Keratinocyte (primary cell): ENCODE measurements at regions not wholly inside any gene's neighbourhood (a gene's known extent, or its start where the extent isn't known, plus 50 kb on each side); places are given as distances from the start of the nearest gene placed in this dataset.

Source experiments
- DNase-seq: peaks from one replicate; pipeline ENCODE4 v3.0.0-alpha.2; 2011; ENCODE audit warnings: low read depth, missing footprints, low spot score
- FAIRE-seq: peaks from 2 replicates; lab custom pipeline; 2011; peaks lifted over from hg19 to GRCh38; lab: Jason Lieb, UNC
- H2AFZ ChIP-seq: 2 replicates; pipeline ENCODE4 v1.6.0; 2012; ENCODE audit warnings: low read length, control low read depth, inconsistent platforms; ENCODE audit not compliant: control insufficient read depth
- H3K27ac ChIP-seq: 2 replicates; pipeline ENCODE4 v1.5.1; 2011; ENCODE audit warnings: low read length; ENCODE audit not compliant: control insufficient read depth, insufficient read depth
- H3K27me3 ChIP-seq: 3 replicates; pipeline ENCODE4 v1.6.0; 2011; ENCODE audit warnings: low read length; ENCODE audit not compliant: control insufficient read depth, insufficient read depth; ENCODE audit errors: extremely low read depth
- H3K36me3 ChIP-seq, 2 experiments: 2 replicates in 1 of 2; 3 replicates in 1 of 2; pipeline ENCODE4 v1.5.1; 2011; ENCODE audit warnings: low read length in 2 of 2, mild to moderate bottlenecking in 1 of 2; ENCODE audit not compliant: control insufficient read depth in 2 of 2, insufficient read depth in 2 of 2; ENCODE audit errors: extremely low read depth in 1 of 2
- H3K4me1 ChIP-seq: 3 replicates; pipeline ENCODE4 v1.5.1; 2011; ENCODE audit warnings: low read length; ENCODE audit not compliant: control insufficient read depth, insufficient read depth; ENCODE audit errors: extremely low read depth
- H3K4me2 ChIP-seq: 3 replicates; pipeline ENCODE4 v1.6.0; 2011; ENCODE audit warnings: low read depth, low read length; ENCODE audit not compliant: control insufficient read depth, insufficient read depth; ENCODE audit errors: extremely low read depth
- H3K4me3 ChIP-seq, 3 experiments: fragments of 200-600 bp in 1 of 3; sonication (generic) in 1 of 3; 2 replicates in 2 of 3; 3 replicates in 1 of 3; pipeline ENCODE4 v1.5.1; 2011 to 2016; ENCODE audit warnings: low read length in 3 of 3, mild to moderate bottlenecking in 3 of 3, control low read depth in 2 of 3, inconsistent platforms in 1 of 3, low read depth in 1 of 3, mixed read lengths in 1 of 3, mixed run types in 1 of 3, moderate library complexity in 1 of 3; ENCODE audit not compliant: control insufficient read depth in 2 of 3, insufficient read depth in 2 of 3; ENCODE audit errors: extremely low read depth in 1 of 3
- H3K79me2 ChIP-seq: 2 replicates; pipeline ENCODE4 v1.6.0; 2012; ENCODE audit warnings: low read length; ENCODE audit not compliant: control insufficient read depth, insufficient read depth
- H3K9ac ChIP-seq: 3 replicates; pipeline ENCODE4 v1.6.0; 2011; ENCODE audit warnings: low read length; ENCODE audit not compliant: control insufficient read depth, insufficient read depth; ENCODE audit errors: extremely low read depth
- H3K9me1 ChIP-seq: 3 replicates; pipeline ENCODE4 v1.6.0; 2011; ENCODE audit warnings: low read length; ENCODE audit not compliant: control insufficient read depth, insufficient read depth; ENCODE audit errors: extremely low read depth
- H3K9me3 ChIP-seq: 2 replicates; pipeline ENCODE4 v1.5.1; 2012; ENCODE audit warnings: low read depth, low read length; ENCODE audit not compliant: control insufficient read depth
- H4K20me1 ChIP-seq: 3 replicates; pipeline ENCODE4 v1.6.0; 2011; ENCODE audit warnings: low read length; ENCODE audit not compliant: control insufficient read depth, insufficient read depth; ENCODE audit errors: extremely low read depth
- CTCF ChIP-seq, 3 experiments: IDR thresholded peaks in 1 of 3; conservative IDR thresholded peaks in 1 of 3; optimal IDR thresholded peaks in 1 of 3; 2 replicates in 2 of 3; 3 replicates in 1 of 3; pipeline versions ENCODE3 to v1.5.1; 2011; ENCODE audit warnings: low read length in 3 of 3, mild to moderate bottlenecking in 3 of 3, moderate library complexity in 2 of 3, control low read depth in 1 of 3, inconsistent platforms in 1 of 3; ENCODE audit not compliant: insufficient read depth in 2 of 3; ENCODE audit errors: extremely low read depth in 1 of 3
- EZH2 ChIP-seq: IDR thresholded peaks from one replicate; pipeline ENCODE4 v1.6.1; 2012; ENCODE audit warnings: inconsistent platforms, mild to moderate bottlenecking, low read length, moderate library complexity
- dilution Hi-C: fragments of 300-500 bp; cut with MboI; formaldehyde crosslinking; loops from one replicate; pipeline ENCODE4 v1.7.0; 2020; ENCODE audit warnings: low sequenced_read_pairs; ENCODE audit not compliant: extremely low pct_ligation_motif_present

DNA sequence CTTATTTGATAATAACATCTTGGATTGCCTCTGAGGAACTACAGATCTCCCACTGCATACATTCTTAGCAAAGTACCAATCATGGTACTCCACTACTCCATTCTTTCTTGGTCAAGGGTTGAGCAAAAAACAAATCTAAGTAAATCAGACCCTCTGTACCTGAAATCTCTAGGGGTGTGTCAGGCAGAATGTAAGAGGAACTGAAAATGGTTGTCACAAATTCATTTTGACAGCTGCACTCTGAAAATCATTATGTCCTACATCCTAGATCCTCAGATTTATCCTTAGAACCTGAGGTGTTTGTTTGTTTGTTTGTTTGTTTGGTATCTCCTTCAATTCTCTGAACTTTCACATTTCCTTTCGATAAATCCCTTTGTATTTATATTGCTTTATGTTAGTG, 433.2 kb upstream of the BTBD3 start:
- Histone ChIP-seq H3K9ac (no peak overlapping the region), H3K27ac (no peak overlapping the region)
- dilution Hi-C loops, result no loop called here

DNA sequence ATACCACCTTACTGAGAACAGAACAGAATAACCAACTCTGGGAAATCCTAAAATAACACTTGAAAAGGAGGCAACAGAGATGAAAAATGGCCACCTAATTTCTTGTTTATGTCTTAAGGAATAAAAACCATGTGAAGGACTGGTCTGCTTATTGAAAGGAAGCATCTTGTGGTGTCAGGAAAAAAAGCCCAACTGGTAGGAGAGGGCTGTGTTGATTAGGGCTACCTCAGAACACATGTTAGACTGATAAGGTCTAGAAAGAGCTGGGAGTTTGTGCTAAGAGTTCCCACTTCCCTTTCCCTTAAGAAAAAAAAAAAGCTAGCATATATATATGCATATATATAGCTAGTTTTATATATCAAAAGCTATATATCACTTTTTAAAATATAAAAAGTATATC, 425.3 kb upstream of the BTBD3 start:
- H3K9me3 ChIP-seq, result no peaks in the 10 kb centered on the region
- TF ChIP-seq EZH2 (no peak), CTCF (optimal IDR thresholded peaks at IDR 0.05 in 1 of 3, IDR thresholded peaks at IDR 0.05 in 1 of 3, conservative IDR thresholded peaks at IDR 0.05 in 1 of 3; ENCODE audit: extremely low read depth in 1 of 3, insufficient read depth in 2 of 3, low read length in 3 of 3) (no peak)
- dilution Hi-C loops, result no loop called here
- H3K27ac ChIP-seq, result no peak overlapping the region
- DNase-seq (no peak), FAIRE-seq (peak; percentile 64)
- no peaks in the 10 kb centered on the region for H3K79me2 ChIP-seq
- no peaks in the 10 kb centered on the region for H3K9me1 ChIP-seq
- H2AFZ ChIP-seq, result no peak overlapping the region
- H3K36me3 ChIP-seq, result no peaks in the 10 kb centered on the region
- no peak overlapping the region for H3K4me3 ChIP-seq
- H3K4me2 ChIP-seq, result no peak overlapping the region
- H3K27me3 ChIP-seq, result no peaks in the 10 kb centered on the region
- H3K9ac ChIP-seq, result no peak overlapping the region
- H3K4me1 ChIP-seq, result peaks cover 5% of the 10 kb centered on the region
- H4K20me1 ChIP-seq, result no peaks in the 10 kb centered on the region

More for the DNA sequence above, 433.2 kb upstream of the BTBD3 start:
- no peaks in the 10 kb centered on the region for H3K4me1 ChIP-seq
- H3K79me2 ChIP-seq, result no peaks in the 10 kb centered on the region
- no peak overlapping the region for H2AFZ ChIP-seq
- DNase-seq, result no peak
- no peak for TF ChIP-seq CTCF (optimal IDR thresholded peaks at IDR 0.05 in 1 of 3, IDR thresholded peaks at IDR 0.05 in 1 of 3, conservative IDR thresholded peaks at IDR 0.05 in 1 of 3; ENCODE audit: extremely low read depth in 1 of 3, insufficient read depth in 2 of 3, low read length in 3 of 3)
- TF ChIP-seq EZH2, result no peak
- no peak overlapping the region for H3K4me2 ChIP-seq
- H3K36me3 ChIP-seq, result no peaks in the 10 kb centered on the region
- H3K27me3 ChIP-seq, result no peaks in the 10 kb centered on the region
- H3K9me1 ChIP-seq, result no peaks in the 10 kb centered on the region
- H4K20me1 ChIP-seq, result no peaks in the 10 kb centered on the region
- no peak for FAIRE-seq
- H3K4me3 ChIP-seq, result no peak overlapping the region
- no peaks in the 10 kb centered on the region for H3K9me3 ChIP-seq
